Parathyroid adenoma (tissue), 2 donors: ENCODE measurements at regions not wholly inside any gene's neighbourhood (a gene's known extent, or its start where the extent isn't known, plus 50 kb on each side); places are given as distances from the start of the nearest gene placed in this dataset.

Source experiments
- H2AFZ ChIP-seq: fragments of 300-600 bp; sonication (generic); one replicate; pipeline ENCODE4 v1.7.0; 2017; ENCODE audit warnings: antibody characterized with exemption, mild to moderate bottlenecking
- H3K27ac ChIP-seq: fragments of 300-600 bp; sonication (generic); one replicate; pipeline ENCODE4 v1.7.0; 2017
- H3K27me3 ChIP-seq: fragments of 300-600 bp; sonication (generic); one replicate; pipeline ENCODE4 v1.7.0; 2017; ENCODE audit warnings: low read length; ENCODE audit not compliant: control insufficient read depth, insufficient read depth
- H3K36me3 ChIP-seq: fragments of 300-600 bp; sonication (generic); one replicate; pipeline ENCODE4 v1.7.0; 2017; ENCODE audit warnings: low read length; ENCODE audit not compliant: control insufficient read depth, insufficient read depth
- H3K4me1 ChIP-seq: fragments of 300-600 bp; sonication (generic); one replicate; pipeline ENCODE4 v1.7.0; 2017; ENCODE audit warnings: control low read depth
- H3K4me2 ChIP-seq: fragments of 300-600 bp; sonication (generic); one replicate; pipeline ENCODE4 v1.7.0; 2017; ENCODE audit warnings: low read length
- H3K4me3 ChIP-seq: fragments of 300-600 bp; sonication (generic); one replicate; pipeline ENCODE4 v1.7.0; 2017; ENCODE audit warnings: low read depth, low read length
- H3K79me2 ChIP-seq: fragments of 300-600 bp; sonication (generic); one replicate; pipeline ENCODE4 v1.7.0; 2017; ENCODE audit warnings: control low read depth
- H3K9ac ChIP-seq: fragments of 300-600 bp; sonication (generic); one replicate; pipeline ENCODE4 v1.7.0; 2017; ENCODE audit warnings: mild to moderate bottlenecking
- H3K9me3 ChIP-seq: fragments of 300-600 bp; sonication (generic); one replicate; pipeline ENCODE4 v1.7.0; 2017; ENCODE audit warnings: low read length; ENCODE audit not compliant: control insufficient read depth
- TF ChIP-seq, protein P1 (sequence below): fragments of 300-600 bp; sonication (generic); IDR thresholded peaks from one replicate; pipeline ENCODE4 v1.7.0; 2017; ENCODE audit warnings: antibody characterized with exemption, mild to moderate bottlenecking
- donor health status: primary hyperparathyroidism.

- Histone ChIP-seq H3K27ac (no peak overlapping the region), H3K9me3 (no peaks in the 10 kb centered on the region), H3K36me3 (no peaks in the 10 kb centered on the region), H3K79me2 (no peaks in the 10 kb centered on the region), H3K4me2 (no peak overlapping the region), H3K4me3 (no peak overlapping the region), H3K27me3 (no peaks in the 10 kb centered on the region), H3K9ac (no peak overlapping the region), H3K4me1 (no peaks in the 10 kb centered on the region), H2AFZ (no peak overlapping the region)
- TF ChIP-seq, protein P1, sequence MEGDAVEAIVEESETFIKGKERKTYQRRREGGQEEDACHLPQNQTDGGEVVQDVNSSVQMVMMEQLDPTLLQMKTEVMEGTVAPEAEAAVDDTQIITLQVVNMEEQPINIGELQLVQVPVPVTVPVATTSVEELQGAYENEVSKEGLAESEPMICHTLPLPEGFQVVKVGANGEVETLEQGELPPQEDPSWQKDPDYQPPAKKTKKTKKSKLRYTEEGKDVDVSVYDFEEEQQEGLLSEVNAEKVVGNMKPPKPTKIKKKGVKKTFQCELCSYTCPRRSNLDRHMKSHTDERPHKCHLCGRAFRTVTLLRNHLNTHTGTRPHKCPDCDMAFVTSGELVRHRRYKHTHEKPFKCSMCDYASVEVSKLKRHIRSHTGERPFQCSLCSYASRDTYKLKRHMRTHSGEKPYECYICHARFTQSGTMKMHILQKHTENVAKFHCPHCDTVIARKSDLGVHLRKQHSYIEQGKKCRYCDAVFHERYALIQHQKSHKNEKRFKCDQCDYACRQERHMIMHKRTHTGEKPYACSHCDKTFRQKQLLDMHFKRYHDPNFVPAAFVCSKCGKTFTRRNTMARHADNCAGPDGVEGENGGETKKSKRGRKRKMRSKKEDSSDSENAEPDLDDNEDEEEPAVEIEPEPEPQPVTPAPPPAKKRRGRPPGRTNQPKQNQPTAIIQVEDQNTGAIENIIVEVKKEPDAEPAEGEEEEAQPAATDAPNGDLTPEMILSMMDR, result no peak
Measured at GRCh38 chr5:131081913-131082488, 83.1 kb downstream of the HINT1 start.

DNA sequence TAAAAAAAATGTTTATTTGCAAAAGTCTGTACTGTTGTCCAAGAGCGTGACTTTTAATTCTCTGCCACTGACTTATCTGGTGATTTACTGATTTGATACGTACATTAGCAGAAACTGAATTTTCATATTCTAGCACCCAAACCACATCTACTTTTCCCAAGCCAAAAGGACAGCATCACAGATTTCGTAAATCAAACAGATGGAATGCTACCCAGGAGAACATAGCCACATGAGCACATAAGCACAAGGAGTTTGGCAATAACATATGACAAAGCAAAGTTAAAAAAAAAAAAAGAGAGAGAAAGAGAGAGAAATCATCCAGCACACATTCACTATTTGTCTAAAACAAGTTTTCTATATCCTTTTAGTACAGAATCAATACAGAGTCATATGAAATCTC, 83.7 kb downstream of the HINT1 start:
- no peak overlapping the region for H3K4me2 ChIP-seq
- H3K4me1 ChIP-seq, result no peaks in the 10 kb centered on the region
- no peaks in the 10 kb centered on the region for H3K79me2 ChIP-seq
- H3K27me3 ChIP-seq, result no peaks in the 10 kb centered on the region
- no peaks in the 10 kb centered on the region for H3K36me3 ChIP-seq
- H2AFZ ChIP-seq, result no peak overlapping the region
- TF ChIP-seq, protein P1, result no peak
- no peaks in the 10 kb centered on the region for H3K9me3 ChIP-seq
- no peak overlapping the region for H3K9ac ChIP-seq
- no peak overlapping the region for H3K4me3 ChIP-seq
- H3K27ac ChIP-seq, result no peak overlapping the region

GRCh38 chr5:131079232-131079631, 85.8 kb downstream of the HINT1 start:
- H3K27ac ChIP-seq, result no peak overlapping the region
- TF ChIP-seq, protein P1, result no peak
- H3K9me3 ChIP-seq, result no peaks in the 10 kb centered on the region
- H3K36me3 ChIP-seq, result no peaks in the 10 kb centered on the region
- H3K4me2 ChIP-seq, result no peak overlapping the region
- H3K4me1 ChIP-seq, result no peaks in the 10 kb centered on the region
- no peak overlapping the region for H3K9ac ChIP-seq
- H3K27me3 ChIP-seq, result no peaks in the 10 kb centered on the region
- H3K4me3 ChIP-seq, result no peak overlapping the region
- H2AFZ ChIP-seq, result no peak overlapping the region
- no peaks in the 10 kb centered on the region for H3K79me2 ChIP-seq

- H3K36me3 ChIP-seq, result no peaks in the 10 kb centered on the region
- H3K27me3 ChIP-seq, result no peaks in the 10 kb centered on the region
- H3K9ac ChIP-seq, result no peak overlapping the region
- H3K4me2 ChIP-seq, result no peak overlapping the region
- H3K4me3 ChIP-seq, result no peak overlapping the region
- H3K79me2 ChIP-seq, result no peaks in the 10 kb centered on the region
- no peak overlapping the region for H3K27ac ChIP-seq
- no peaks in the 10 kb centered on the region for H3K9me3 ChIP-seq
- no peak overlapping the region for H2AFZ ChIP-seq
- no peaks in the 10 kb centered on the region for H3K4me1 ChIP-seq
- TF ChIP-seq, protein P1, result no peak
Measured at GRCh38 chr5:131068893-131069643, 96.0 kb downstream of the HINT1 start.

DNA sequence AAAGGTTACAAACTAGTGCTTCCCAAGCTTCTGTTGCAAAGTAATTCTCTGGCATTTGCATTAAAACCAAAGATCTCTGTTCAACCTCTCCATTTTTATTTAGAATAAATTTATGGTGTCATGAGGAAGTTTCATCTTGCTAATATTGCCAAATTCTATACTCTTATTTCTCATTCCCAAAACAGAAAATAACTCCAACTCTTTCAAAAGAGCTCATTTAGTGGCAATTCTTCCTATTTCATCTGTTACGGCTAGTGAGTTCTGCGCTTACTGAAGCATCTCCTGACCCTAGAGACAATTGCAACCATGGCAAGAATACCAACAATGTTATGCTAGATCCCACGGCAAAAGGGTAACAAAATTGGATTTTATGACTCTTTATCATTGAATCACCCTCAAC, 97.0 kb downstream of the HINT1 start:
- Histone ChIP-seq H3K4me3 (no peak overlapping the region), H3K36me3 (no peaks in the 10 kb centered on the region), H3K9ac (no peak overlapping the region), H3K4me2 (no peak overlapping the region), H3K27me3 (no peaks in the 10 kb centered on the region), H3K79me2 (no peaks in the 10 kb centered on the region), H3K9me3 (no peaks in the 10 kb centered on the region), H2AFZ (no peak overlapping the region), H3K4me1 (no peaks in the 10 kb centered on the region), H3K27ac (no peak overlapping the region)
- TF ChIP-seq, protein P1, result no peak
